T-helper 2 cell treated with Interferon-gamma antibody and Interleukin-4, amounts not matched to agents 100 ng/mL and 5 ng/mL, for 36 hours (primary cell): ENCODE measurements at regions not wholly inside any gene's neighbourhood (a gene's known extent, or its start where the extent isn't known, plus 50 kb on each side); places are given as distances from the start of the nearest gene placed in this dataset.
"Not testable (repeated sequence)": the region's sequence is repeated elsewhere in the genome, so short reads cannot be mapped to it uniquely, and the experiment has no call there.

Experiments
- intact Hi-C: fragments of 100-400 bp; cut with micrococcal nuclease; formaldehyde crosslinking; loops from one replicate; pipeline ENCODE4 v1.15.1; 2023

- intact Hi-C loops, result no loop called here
Observed at GRCh38 chr15:95663156-95664100, 667.1 kb upstream of the NR2F2 start.

GRCh38 chr15:95664450-95664849 lies 666.0 kb upstream of the NR2F2 start:
- intact Hi-C loops, result no loop called here

- intact Hi-C loops, result no loop called here
Observed at GRCh38 chr15:95669146-95669922, 661.2 kb upstream of the NR2F2 start.

GRCh38 chr15:95674031-95674430 lies 656.5 kb upstream of the NR2F2 start:
- intact Hi-C loops, result no loop called here

GRCh38 chr15:95676500-95676899 lies 654.0 kb upstream of the NR2F2 start:
- intact Hi-C loops, result no loop called here

- intact Hi-C loops, result no loop called here
Observed at GRCh38 chr15:95679847-95680582, 650.5 kb upstream of the NR2F2 start.

GRCh38 chr15:95680728-95681127 lies 649.8 kb upstream of the NR2F2 start:
- intact Hi-C loops, result no loop called here

GRCh38 chr15:95681836-95682544 lies 648.5 kb upstream of the NR2F2 start:
- intact Hi-C loops, result no loop called here

GRCh38 chr15:95684126-95684525 lies 646.4 kb upstream of the NR2F2 start:
- intact Hi-C loops, result no loop called here

- intact Hi-C loops, result no loop called here
Observed at GRCh38 chr15:95684693-95685115, 645.8 kb upstream of the NR2F2 start.

- intact Hi-C loops, result no loop called here
Observed at GRCh38 chr15:95687061-95687460, 643.4 kb upstream of the NR2F2 start.

GRCh38 chr15:95687686-95688085 lies 642.8 kb upstream of the NR2F2 start:
- intact Hi-C loops, result no loop called here

GRCh38 chr15:95690631-95691340 lies 639.7 kb upstream of the NR2F2 start:
- intact Hi-C loops, result no loop called here

GRCh38 chr15:95693917-95694316 lies 636.6 kb upstream of the NR2F2 start:
- intact Hi-C loops, result no loop called here

- intact Hi-C loops, result no loop called here
Observed at GRCh38 chr15:95698230-95698629, 632.3 kb upstream of the NR2F2 start.

GRCh38 chr15:95698951-95699350 lies 631.5 kb upstream of the NR2F2 start:
- intact Hi-C loops, result no loop called here

- intact Hi-C loops, result no loop called here
Observed at GRCh38 chr15:95699578-95699977, 630.9 kb upstream of the NR2F2 start.

GRCh38 chr15:95700692-95701091 lies 629.8 kb upstream of the NR2F2 start:
- intact Hi-C loops, result not testable (repeated sequence)

GRCh38 chr15:95701410-95701809 lies 629.1 kb upstream of the NR2F2 start:
- intact Hi-C loops, result no loop called here

- intact Hi-C loops, result no loop called here
Observed at GRCh38 chr15:95709959-95710695, 620.4 kb upstream of the NR2F2 start.
